Esophagus muscularis mucosa (tissue), 4 donors: ENCODE measurements at regions not wholly inside any gene's neighbourhood (a gene's known extent, or its start where the extent isn't known, plus 50 kb on each side); places are given as distances from the start of the nearest gene placed in this dataset.

Experiments
- DNase-seq: peaks from one replicate; pipeline ENCODE4 v3.0.0-alpha.2; 2017; ENCODE audit errors: extremely low spot score
- H3K27ac ChIP-seq, 4 donors: fragments of 200-600 bp; sonication (generic); replicated peaks in 1 of 4; 1 replicate in 3 of 4; 2 replicates in 1 of 4; pipeline ENCODE4 v1.5.1; 2016 to 2019; ENCODE audit warnings: mild to moderate bottlenecking in 1 of 4
- H3K27me3 ChIP-seq, 4 donors: fragments of 200-600 bp; sonication (generic); one replicate each; pipeline versions ENCODE4 v1.5.1 to v1.6.0; 2016 to 2019
- H3K36me3 ChIP-seq, 4 donors: fragments of 200-600 bp; sonication (generic); one replicate each; pipeline ENCODE4 v1.5.1; 2016 to 2019
- H3K4me1 ChIP-seq, 4 donors: fragments of 200-600 bp; sonication (generic); one replicate each; pipeline ENCODE4 v1.5.1; 2016 to 2019
- H3K4me3 ChIP-seq, 4 donors: fragments of 200-600 bp; sonication (generic); 1 replicate in 2 of 4; 2 replicates in 2 of 4; pipeline ENCODE4 v1.5.1; 2016 to 2019; ENCODE audit warnings: mild to moderate bottlenecking in 4 of 4, moderate library complexity in 1 of 4
- H3K9me3 ChIP-seq, 4 donors: fragments of 200-600 bp; sonication (generic); 1 replicate in 3 of 4; 2 replicates in 1 of 4; pipeline ENCODE4 v1.5.1; 2016 to 2019
- EP300 ChIP-seq: sonication (generic); formaldehyde crosslinking; IDR thresholded peaks from one replicate; pipeline ENCODE4 v1.6.1; 2017; ENCODE audit warnings: antibody characterized with exemption
- POLR2A ChIP-seq: fragments of 450-650 bp; IDR thresholded peaks from one replicate; pipeline ENCODE4 v1.6.1; 2017; ENCODE audit warnings: antibody characterized with exemption, moderate library complexity, mild to moderate bottlenecking, low read depth
- POLR2AphosphoS5 ChIP-seq, 2 donors: sonication (generic); formaldehyde crosslinking; IDR thresholded peaks; one replicate each; pipeline ENCODE4 v1.6.1; 2017; ENCODE audit warnings: antibody characterized with exemption in 2 of 2
- WGBS: methylation state at CpG from one replicate; pipeline ENCODE4 v1.1.5; 2018; 5-methylcytosine and 5-hydroxymethylcytosine counted together
- intact Hi-C: fragments of 100-400 bp; cut with DNase I; formaldehyde crosslinking; loops from one replicate; pipeline ENCODE4 v1.15.1; 2023
- TF ChIP-seq, protein P1 (sequence below), 3 experiments: fragments of 200-600 bp in 2 of 3; fragments of 450-650 bp in 1 of 3; sonication (generic) in 2 of 3; IDR thresholded peaks; one replicate each; pipeline ENCODE4 v1.5.1; 2017 to 2019; ENCODE audit warnings: antibody characterized with exemption in 3 of 3, mild to moderate bottlenecking in 2 of 3, moderate library complexity in 1 of 3

DNA sequence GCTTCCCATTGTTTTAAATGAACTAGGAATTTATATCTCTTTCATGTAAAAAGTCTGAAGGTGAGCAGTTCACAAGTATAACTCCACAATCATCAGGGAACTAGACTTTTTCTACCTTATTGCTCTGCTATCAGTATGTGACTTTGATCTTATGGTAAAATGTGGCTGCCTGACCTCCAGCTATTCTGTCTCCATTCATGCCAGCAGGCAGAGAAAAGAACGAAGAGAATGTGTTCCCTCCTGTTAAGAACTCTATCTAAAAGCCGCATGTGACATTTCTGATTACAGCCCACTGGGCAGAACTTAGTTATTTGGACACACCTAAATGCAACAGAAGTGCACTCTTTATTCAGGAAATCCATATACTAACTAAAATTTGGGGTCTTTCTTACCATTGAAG is 102.8 kb upstream of the MBL2 start:
- no peak overlapping the region for H3K4me3 ChIP-seq
- intact Hi-C loops = no loop called here
- no peaks in the 10 kb centered on the region for H3K27me3 ChIP-seq
- no peaks in the 10 kb centered on the region for H3K36me3 ChIP-seq
- H3K9me3 ChIP-seq = no peaks in the 10 kb centered on the region
- no peak overlapping the region for H3K27ac ChIP-seq
- H3K4me1 ChIP-seq = peaks cover 0 to 10% (median 0%) of the 10 kb centered on the region in 4 donors
- WGBS = 90% methylated on average over 2 of the region's 2 CpGs
- no peak for DNase-seq
- no peak for TF ChIP-seq POLR2AphosphoS5 (IDR thresholded peaks at IDR 0.05)
- TF ChIP-seq, protein P1, sequence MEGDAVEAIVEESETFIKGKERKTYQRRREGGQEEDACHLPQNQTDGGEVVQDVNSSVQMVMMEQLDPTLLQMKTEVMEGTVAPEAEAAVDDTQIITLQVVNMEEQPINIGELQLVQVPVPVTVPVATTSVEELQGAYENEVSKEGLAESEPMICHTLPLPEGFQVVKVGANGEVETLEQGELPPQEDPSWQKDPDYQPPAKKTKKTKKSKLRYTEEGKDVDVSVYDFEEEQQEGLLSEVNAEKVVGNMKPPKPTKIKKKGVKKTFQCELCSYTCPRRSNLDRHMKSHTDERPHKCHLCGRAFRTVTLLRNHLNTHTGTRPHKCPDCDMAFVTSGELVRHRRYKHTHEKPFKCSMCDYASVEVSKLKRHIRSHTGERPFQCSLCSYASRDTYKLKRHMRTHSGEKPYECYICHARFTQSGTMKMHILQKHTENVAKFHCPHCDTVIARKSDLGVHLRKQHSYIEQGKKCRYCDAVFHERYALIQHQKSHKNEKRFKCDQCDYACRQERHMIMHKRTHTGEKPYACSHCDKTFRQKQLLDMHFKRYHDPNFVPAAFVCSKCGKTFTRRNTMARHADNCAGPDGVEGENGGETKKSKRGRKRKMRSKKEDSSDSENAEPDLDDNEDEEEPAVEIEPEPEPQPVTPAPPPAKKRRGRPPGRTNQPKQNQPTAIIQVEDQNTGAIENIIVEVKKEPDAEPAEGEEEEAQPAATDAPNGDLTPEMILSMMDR (IDR thresholded peaks at IDR 0.05) = no peak
- no peak for TF ChIP-seq EP300
- no peak for TF ChIP-seq POLR2A

DNA sequence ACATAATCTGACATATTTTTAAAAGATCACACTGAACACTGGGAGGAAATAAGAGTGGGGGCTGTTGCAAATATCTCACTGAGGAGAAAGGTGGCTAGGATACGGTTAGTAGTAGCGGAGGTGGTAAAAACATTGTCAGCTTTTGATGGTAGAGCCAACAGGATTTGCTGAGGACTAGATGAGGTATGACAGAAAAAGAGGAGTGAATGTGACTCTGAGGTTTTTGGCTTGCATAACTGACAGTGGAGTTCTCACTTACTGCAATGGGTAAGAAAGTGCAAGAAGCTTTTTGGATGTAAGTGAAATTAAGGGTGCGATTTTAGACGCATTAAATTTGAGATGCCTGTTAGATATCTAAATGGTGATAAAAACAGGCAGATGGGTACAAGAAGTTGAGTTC is 102.0 kb upstream of the MBL2 start:
- Histone ChIP-seq H3K27me3 (no peaks in the 10 kb centered on the region), H3K4me3 (no peak overlapping the region), H3K4me1 (peaks cover 0 to 10% (median 0%) of the 10 kb centered on the region in 4 donors), H3K27ac (no peak overlapping the region), H3K36me3 (no peaks in the 10 kb centered on the region), H3K9me3 (no peaks in the 10 kb centered on the region)
- no peak for DNase-seq
- 92% methylated on average over 4 of the region's 4 CpGs for WGBS
- intact Hi-C loops = no loop called here
- no peak for TF ChIP-seq POLR2AphosphoS5 (IDR thresholded peaks at IDR 0.05)
- TF ChIP-seq POLR2A = no peak
- TF ChIP-seq EP300 = no peak
- TF ChIP-seq, protein P1 (IDR thresholded peaks at IDR 0.05) = no peak

DNA sequence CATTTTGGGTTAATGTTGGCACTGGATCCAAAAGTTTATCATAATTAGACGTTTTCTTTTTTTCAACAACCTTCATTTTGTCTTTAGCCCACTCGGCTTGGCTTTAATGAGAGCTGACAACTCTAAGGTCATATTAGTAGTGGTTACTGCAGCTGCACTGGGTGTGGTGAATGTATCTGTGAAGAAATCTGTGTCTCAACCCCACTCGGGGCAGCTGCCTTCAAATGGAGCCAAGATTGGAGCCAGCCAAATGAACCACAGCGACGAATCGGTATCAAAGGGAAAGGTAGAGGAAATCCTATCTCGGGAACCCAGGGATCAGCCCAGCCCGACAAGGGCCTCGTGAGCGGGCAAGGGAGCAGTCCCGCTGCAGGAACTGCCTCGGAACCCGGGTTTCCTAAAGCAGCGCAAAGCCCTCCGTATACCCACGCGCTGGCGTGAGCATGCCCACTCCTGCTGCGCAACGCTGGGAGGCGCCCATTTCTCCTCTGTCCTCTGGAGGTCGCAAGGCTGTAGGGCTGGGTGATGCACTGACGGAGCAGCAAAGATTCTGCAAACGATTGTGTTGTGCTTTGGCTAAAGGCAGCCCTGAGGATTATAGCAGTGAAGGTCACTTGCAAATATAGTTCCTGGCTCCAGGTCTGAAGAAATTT is 98.7 kb upstream of the MBL2 start:
- WGBS = 79% methylated on average over 24 of the region's 24 CpGs
- intact Hi-C loops = no loop called here
- no peaks in the 10 kb centered on the region for H3K36me3 ChIP-seq
- H3K9me3 ChIP-seq = no peaks in the 10 kb centered on the region
- H3K4me1 ChIP-seq = peaks cover 0 to 2% (median 0%) of the 10 kb centered on the region in 4 donors
- no peak overlapping the region for H3K27ac ChIP-seq
- H3K4me3 ChIP-seq = no peak overlapping the region
- no peaks in the 10 kb centered on the region for H3K27me3 ChIP-seq
- DNase-seq = no peak
- TF ChIP-seq EP300 = no peak

DNA sequence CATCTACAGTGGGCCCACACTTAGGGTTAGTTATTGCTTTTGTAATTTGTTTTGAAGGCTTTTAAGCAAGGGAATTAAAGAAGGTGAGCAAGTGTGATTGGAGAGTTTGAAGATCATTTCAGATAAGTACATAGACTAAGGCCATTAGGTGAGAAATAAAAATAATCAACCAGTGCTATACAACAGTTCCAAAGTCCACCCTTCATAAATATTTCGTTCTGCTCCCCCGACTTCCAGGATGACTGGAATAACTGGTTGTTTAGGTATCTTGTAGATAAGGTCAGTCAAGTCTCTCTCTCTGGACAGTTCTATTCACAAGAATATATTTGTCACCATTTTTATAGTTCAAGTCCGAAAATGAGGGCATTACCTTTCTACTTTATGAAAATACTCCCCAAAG is 98.0 kb upstream of the MBL2 start:
- no peaks in the 10 kb centered on the region for H3K36me3 ChIP-seq
- no peak for DNase-seq
- no peak overlapping the region for H3K4me3 ChIP-seq
- no peaks in the 10 kb centered on the region for H3K27me3 ChIP-seq
- intact Hi-C loops = no loop called here
- no peaks in the 10 kb centered on the region for H3K4me1 ChIP-seq
- no peaks in the 10 kb centered on the region for H3K9me3 ChIP-seq
- 81% methylated on average over 3 of the region's 3 CpGs for WGBS
- H3K27ac ChIP-seq = no peak overlapping the region
- TF ChIP-seq EP300 (no peak), POLR2A (no peak), POLR2AphosphoS5 (IDR thresholded peaks at IDR 0.05) (no peak)
- TF ChIP-seq, protein P1 (IDR thresholded peaks at IDR 0.05) = no peak

DNA sequence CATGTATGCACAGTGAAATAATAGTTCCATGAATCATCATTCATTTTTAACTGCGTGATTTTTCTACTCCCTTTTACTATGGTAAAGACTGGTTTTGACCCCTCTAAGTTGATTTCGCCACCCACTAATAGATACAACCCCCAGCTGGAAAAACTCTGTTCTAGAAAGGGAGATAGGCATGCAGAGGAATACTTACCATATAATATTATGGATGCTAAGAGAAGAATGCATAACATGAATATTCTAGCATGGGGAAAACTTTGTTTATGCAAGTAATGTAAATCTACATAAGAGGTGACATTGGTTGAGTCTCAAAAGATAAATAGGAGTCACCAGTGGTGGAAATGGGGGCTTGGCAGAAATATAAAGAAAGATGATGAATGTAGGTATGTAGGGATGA is 97.3 kb upstream of the MBL2 start:
- Histone ChIP-seq H3K36me3 (no peaks in the 10 kb centered on the region), H3K27me3 (no peaks in the 10 kb centered on the region), H3K4me1 (no peaks in the 10 kb centered on the region), H3K27ac (no peak overlapping the region), H3K9me3 (no peaks in the 10 kb centered on the region), H3K4me3 (no peak overlapping the region)
- 92% methylated on average over 2 of the region's 2 CpGs for WGBS
- intact Hi-C loops = no loop called here
- DNase-seq = no peak
- TF ChIP-seq POLR2A = no peak
- no peak for TF ChIP-seq POLR2AphosphoS5 (IDR thresholded peaks at IDR 0.05)
- TF ChIP-seq, protein P1 (IDR thresholded peaks at IDR 0.05) = no peak
- no peak for TF ChIP-seq EP300
